Ovary (tissue), 7 donors: ENCODE measurements at regions not wholly inside any gene's neighbourhood (a gene's known extent, or its start where the extent isn't known, plus 50 kb on each side); places are given as distances from the start of the nearest gene placed in this dataset.

Experiments
- DNase-seq, 5 donors: peaks; one replicate each; pipeline ENCODE4 v3.0.0-alpha.2; 2019 to 2020
- H3K27ac ChIP-seq, 2 donors: fragments of 200-600 bp; one replicate each; pipeline versions ENCODE4 v1.5.1 to v1.8.0; 2019 to 2022
- H3K27me3 ChIP-seq: fragments of 200-600 bp; one replicate; pipeline ENCODE4 v1.8.0; 2022
- H3K36me3 ChIP-seq: fragments of 200-600 bp; sonication (generic); one replicate; pipeline ENCODE4 v1.5.1; 2019
- H3K4me1 ChIP-seq: one replicate; pipeline ENCODE4 v1.8.1; 2013; ENCODE audit warnings: mild to moderate bottlenecking, moderate library complexity; ENCODE audit not compliant: insufficient read depth
- H3K4me3 ChIP-seq: fragments of 200-600 bp; sonication (generic); one replicate; pipeline ENCODE4 v1.5.1; 2017
- H3K9me3 ChIP-seq, 2 donors: fragments of 200-600 bp in 1 of 2; sonication (generic) in 1 of 2; one replicate each; pipeline versions ENCODE4 v1.5.1 to v1.8.1; 2013 to 2019; ENCODE audit warnings: mild to moderate bottlenecking in 1 of 2, moderate library complexity in 1 of 2
- EP300 ChIP-seq: sonication (generic); formaldehyde crosslinking; IDR thresholded peaks from one replicate; pipeline ENCODE4 v1.6.1; 2017; ENCODE audit warnings: antibody characterized with exemption
- POLR2A ChIP-seq: fragments of 450-650 bp; IDR thresholded peaks from one replicate; pipeline ENCODE4 v1.6.1; 2017; ENCODE audit warnings: antibody characterized with exemption, mild to moderate bottlenecking, moderate library complexity
- WGBS, 3 donors: extraction: QIAGEN DNeasy Blood & Tissue Kit in 1 of 3; methylation state at CpG; one replicate each; pipeline versions ENCODE4 v1.1.5 to v1.1.7; 2013 to 2017; 5-methylcytosine and 5-hydroxymethylcytosine counted together
- intact Hi-C, 4 donors: fragments of 100-400 bp; cut with DNase I; formaldehyde crosslinking; loops; one replicate each; pipeline versions ENCODE4 v1.11.0 to v1.15.1; 2022 to 2023
- TF ChIP-seq, protein P1 (sequence below), 3 donors: fragments of 450-650 bp in 2 of 3; fragments of 200-600 bp in 1 of 3; IDR thresholded peaks; one replicate each; pipeline versions ENCODE4 v1.5.1 to v1.8.0; 2016 to 2022; ENCODE audit warnings: antibody characterized with exemption in 3 of 3, mild to moderate bottlenecking in 1 of 3
- donor health status: DM: no; HTN: no; CAD: no; lungs with moderate emphysema.
- donor health status: DM: no; HTN: no; CAD: no.
- donor health status: Bipolar disorder and iron deficiency.
- donor health status: DM: no; HTN: no; CAD: no.
- donor health status: DM: yes; HTN: yes; CAD: no.

DNA sequence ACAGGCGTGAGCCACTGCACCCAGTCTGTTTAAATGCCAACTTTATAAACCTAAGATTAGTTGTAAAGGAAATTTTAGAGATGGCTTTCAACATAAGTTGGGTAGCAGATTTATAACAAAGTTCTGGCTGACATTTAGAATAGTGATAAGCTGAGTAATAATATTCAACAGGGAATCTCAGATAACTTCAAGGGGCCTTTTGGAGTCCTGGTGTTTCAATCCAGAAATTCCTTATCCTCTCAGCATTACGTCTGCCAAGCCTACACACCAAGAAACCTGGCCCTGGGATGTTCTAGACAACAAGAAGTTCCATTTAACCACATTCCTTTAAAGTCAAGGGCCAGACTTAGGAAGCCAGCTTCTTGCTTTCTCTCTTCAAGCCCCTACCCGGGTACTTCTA, 59.5 kb upstream of the DYRK2 start:
- intact Hi-C loops: no loop called here
- 57 to 65% (median 60%) methylated on average over 3 of the region's 3 CpGs for WGBS, 3 donors

DNA sequence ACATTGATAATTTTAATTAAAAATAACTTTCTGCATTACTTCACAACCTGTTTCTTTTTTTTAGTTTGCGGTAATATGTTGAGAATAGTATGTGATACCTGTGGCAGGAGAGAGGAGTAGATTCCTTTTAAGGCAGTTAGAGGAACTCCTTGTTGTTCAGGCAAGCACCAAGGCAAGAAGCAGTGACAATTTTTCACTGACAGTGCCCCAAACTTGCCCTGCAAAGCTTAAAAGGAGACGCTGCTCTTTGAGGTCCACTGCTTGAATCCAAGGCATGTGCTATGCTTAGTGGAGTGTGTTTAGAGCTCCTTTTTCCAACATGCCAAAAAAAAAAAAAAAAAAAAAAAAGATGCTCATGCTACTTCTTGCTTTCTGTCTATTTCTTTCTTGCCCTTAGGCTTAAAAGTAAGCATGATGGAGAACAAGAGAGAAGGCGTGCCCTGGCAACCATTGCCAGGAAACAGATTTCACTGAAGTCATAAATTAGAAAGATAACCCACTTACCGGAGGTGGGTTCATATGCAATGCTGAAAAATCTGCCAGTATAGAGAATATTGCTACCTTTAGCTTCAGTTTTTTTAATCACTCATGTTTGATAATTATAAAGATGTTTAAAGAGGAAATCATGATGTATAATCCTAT, 58.3 kb upstream of the DYRK2 start:
- no peaks in the 10 kb centered on the region for H3K9me3 ChIP-seq
- no peaks in the 10 kb centered on the region for H3K36me3 ChIP-seq
- TF ChIP-seq EP300: no peak
- H3K27me3 ChIP-seq: no peaks in the 10 kb centered on the region
- no peak for DNase-seq
- H3K4me1 ChIP-seq: no peaks in the 10 kb centered on the region
- intact Hi-C loops: no loop called here
- no peak overlapping the region for H3K4me3 ChIP-seq
- WGBS, 3 donors: 54 to 64% (median 55%) methylated on average over 4 of the region's 4 CpGs
- no peak overlapping the region for H3K27ac ChIP-seq

More for the DNA sequence above, 59.5 kb upstream of the DYRK2 start:
- Histone ChIP-seq H3K36me3 (no peaks in the 10 kb centered on the region), H3K27me3 (no peaks in the 10 kb centered on the region), H3K4me3 (no peak overlapping the region), H3K9me3 (no peaks in the 10 kb centered on the region), H3K27ac (no peak overlapping the region), H3K4me1 (no peaks in the 10 kb centered on the region)
- no peak for DNase-seq
- no peak for TF ChIP-seq POLR2A
- TF ChIP-seq, protein P1, sequence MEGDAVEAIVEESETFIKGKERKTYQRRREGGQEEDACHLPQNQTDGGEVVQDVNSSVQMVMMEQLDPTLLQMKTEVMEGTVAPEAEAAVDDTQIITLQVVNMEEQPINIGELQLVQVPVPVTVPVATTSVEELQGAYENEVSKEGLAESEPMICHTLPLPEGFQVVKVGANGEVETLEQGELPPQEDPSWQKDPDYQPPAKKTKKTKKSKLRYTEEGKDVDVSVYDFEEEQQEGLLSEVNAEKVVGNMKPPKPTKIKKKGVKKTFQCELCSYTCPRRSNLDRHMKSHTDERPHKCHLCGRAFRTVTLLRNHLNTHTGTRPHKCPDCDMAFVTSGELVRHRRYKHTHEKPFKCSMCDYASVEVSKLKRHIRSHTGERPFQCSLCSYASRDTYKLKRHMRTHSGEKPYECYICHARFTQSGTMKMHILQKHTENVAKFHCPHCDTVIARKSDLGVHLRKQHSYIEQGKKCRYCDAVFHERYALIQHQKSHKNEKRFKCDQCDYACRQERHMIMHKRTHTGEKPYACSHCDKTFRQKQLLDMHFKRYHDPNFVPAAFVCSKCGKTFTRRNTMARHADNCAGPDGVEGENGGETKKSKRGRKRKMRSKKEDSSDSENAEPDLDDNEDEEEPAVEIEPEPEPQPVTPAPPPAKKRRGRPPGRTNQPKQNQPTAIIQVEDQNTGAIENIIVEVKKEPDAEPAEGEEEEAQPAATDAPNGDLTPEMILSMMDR (IDR thresholded peaks at IDR 0.05): no peak

DNA sequence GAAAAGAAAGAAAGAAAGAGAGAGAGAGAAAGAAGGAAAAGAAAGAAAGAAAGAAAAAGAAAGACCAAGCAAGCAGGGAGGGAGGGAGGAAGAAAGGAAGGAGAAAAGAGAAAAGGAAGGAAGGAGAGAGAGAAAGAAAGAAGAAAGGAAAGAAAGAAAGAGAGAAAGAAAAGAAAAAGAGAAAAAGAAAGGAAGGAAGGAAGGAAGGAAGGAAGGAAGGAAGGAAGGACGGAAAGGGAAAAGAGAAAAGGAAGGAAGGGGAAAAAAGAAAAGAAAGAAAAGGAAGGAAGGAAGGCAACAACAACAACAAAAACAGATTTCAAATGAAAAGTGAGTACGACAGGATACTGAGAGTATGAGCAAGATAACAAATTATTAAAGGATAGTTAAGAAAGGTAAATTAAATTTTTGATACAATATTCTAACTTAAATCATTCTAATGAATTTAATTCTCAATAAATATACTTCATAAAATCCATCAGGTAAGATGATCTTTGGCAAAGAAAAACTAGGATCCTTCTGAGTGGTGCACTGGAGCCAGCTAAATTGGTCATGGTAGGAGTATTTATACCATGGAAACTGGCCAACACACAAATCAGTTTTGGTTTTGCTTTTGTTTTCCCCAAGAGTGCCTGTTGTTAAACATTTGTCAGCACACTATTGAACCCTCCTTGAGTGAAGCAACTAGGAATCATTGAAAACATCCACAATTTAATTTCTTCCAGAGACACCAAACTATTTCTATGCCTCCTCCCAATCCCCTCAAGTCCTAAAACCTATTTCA, 56.1 kb upstream of the DYRK2 start:
- 86 to 93% (median 90%) methylated on average over 2 of the region's 2 CpGs for WGBS, 3 donors
- H3K4me3 ChIP-seq: no peak overlapping the region
- no peaks in the 10 kb centered on the region for H3K9me3 ChIP-seq
- no peaks in the 10 kb centered on the region for H3K36me3 ChIP-seq
- no peak for DNase-seq
- no peaks in the 10 kb centered on the region for H3K4me1 ChIP-seq
- intact Hi-C loops: no loop called here
- H3K27me3 ChIP-seq: no peaks in the 10 kb centered on the region
- TF ChIP-seq POLR2A (no peak), EP300 (no peak)
- TF ChIP-seq, protein P1 (IDR thresholded peaks at IDR 0.05): no peak
- H3K27ac ChIP-seq: no peak overlapping the region

DNA sequence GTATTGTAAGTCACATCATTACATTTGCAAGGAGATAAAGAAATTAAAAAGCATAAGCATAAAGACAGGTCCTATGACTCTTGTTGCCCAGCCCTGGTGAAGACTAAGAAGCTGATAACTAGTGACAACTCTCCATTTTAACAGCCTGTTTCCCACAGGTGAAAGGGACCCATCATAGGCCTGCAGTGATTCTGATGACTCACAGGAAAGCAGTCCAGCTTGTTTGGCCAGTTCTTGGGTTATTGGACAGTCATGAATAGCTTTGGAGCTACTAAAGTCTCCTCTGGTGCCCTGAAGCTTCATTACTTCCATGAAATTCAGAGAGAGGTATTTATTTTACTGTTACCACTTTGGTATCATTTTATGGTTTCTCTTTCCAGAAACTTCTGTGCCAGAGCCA, 55.5 kb upstream of the DYRK2 start:
- no peak overlapping the region for H3K4me3 ChIP-seq
- intact Hi-C loops: no loop called here

More for the DNA sequence above, 55.5 kb upstream of the DYRK2 start:
- H3K9me3 ChIP-seq: no peaks in the 10 kb centered on the region
- H3K36me3 ChIP-seq: no peaks in the 10 kb centered on the region
- TF ChIP-seq, protein P1 (IDR thresholded peaks at IDR 0.05): no peak
- TF ChIP-seq EP300: no peak
- no peak for TF ChIP-seq POLR2A
- H3K27me3 ChIP-seq: no peaks in the 10 kb centered on the region
- H3K4me1 ChIP-seq: no peaks in the 10 kb centered on the region
- no peak for DNase-seq
- no peak overlapping the region for H3K27ac ChIP-seq
